Activated CD4-positive, alpha-beta T cell treated with anti-CD3 and anti-CD28 coated beads, Interleukin-2, amount 10 ng/mL, durations not matched to agents 24 days and 14 days (primary cell): ENCODE measurements at regions not wholly inside any gene's neighbourhood (a gene's known extent, or its start where the extent isn't known, plus 50 kb on each side); places are given as distances from the start of the nearest gene placed in this dataset.

Source experiments
- DNase-seq: peaks from one replicate; pipeline ENCODE4 v3.0.0; 2022
- H3K27ac Mint-ChIP-seq: one replicate; pipeline ENCODE4 v1.8.0; 2022; ENCODE audit warnings: mild to moderate bottlenecking, mixed read lengths
- H3K27me3 Mint-ChIP-seq: one replicate; pipeline ENCODE4 v1.8.0; 2022; ENCODE audit warnings: mixed read lengths
- H3K36me3 Mint-ChIP-seq: one replicate; pipeline ENCODE4 v1.8.0; 2022; ENCODE audit warnings: low read depth, mild to moderate bottlenecking, mixed read lengths
- H3K4me1 Mint-ChIP-seq: one replicate; pipeline ENCODE4 v1.8.0; 2021; ENCODE audit warnings: mixed read lengths
- H3K4me3 Mint-ChIP-seq: one replicate; pipeline ENCODE4 v1.8.0; 2022; ENCODE audit warnings: mild to moderate bottlenecking, moderate library complexity, mixed read lengths
- H3K9me3 Mint-ChIP-seq: one replicate; pipeline ENCODE4 v1.8.0; 2021; ENCODE audit warnings: mixed read lengths
- intact Hi-C: fragments of 100-400 bp; cut with micrococcal nuclease; formaldehyde crosslinking; loops from one replicate; pipeline ENCODE4 v1.15.1; 2023

- intact Hi-C loops: no loop called here
- Mint-ChIP-seq H3K4me1 (no peaks in the 10 kb centered on the region), H3K27me3 (peaks cover 3% of the 10 kb centered on the region), H3K27ac (no peak overlapping the region), H3K36me3 (no peaks in the 10 kb centered on the region), H3K4me3 (no peak overlapping the region), H3K9me3 (no peaks in the 10 kb centered on the region)
- no peak for DNase-seq
These were observed 98.0 kb upstream of the THY1 start for GRCh38 chr11:119520966-119521365.

GRCh38 chr11:119520400-119520799, 97.4 kb upstream of the THY1 start:
- Mint-ChIP-seq H3K4me3 (no peak overlapping the region), H3K9me3 (no peaks in the 10 kb centered on the region), H3K4me1 (no peaks in the 10 kb centered on the region), H3K27ac (no peak overlapping the region), H3K36me3 (no peaks in the 10 kb centered on the region), H3K27me3 (peaks cover 3% of the 10 kb centered on the region)
- no peak for DNase-seq
- intact Hi-C loops: no loop called here

GRCh38 chr11:119519796-119520195, 96.8 kb upstream of the THY1 start:
- Mint-ChIP-seq H3K4me3 (no peak overlapping the region), H3K27me3 (peaks cover 3% of the 10 kb centered on the region), H3K9me3 (no peaks in the 10 kb centered on the region), H3K27ac (no peak overlapping the region), H3K36me3 (no peaks in the 10 kb centered on the region), H3K4me1 (no peaks in the 10 kb centered on the region)
- DNase-seq: no peak
- intact Hi-C loops: no loop called here

- intact Hi-C loops: no loop called here
- no peaks in the 10 kb centered on the region for H3K36me3 Mint-ChIP-seq
- H3K4me3 Mint-ChIP-seq: no peak overlapping the region
- no peaks in the 10 kb centered on the region for H3K9me3 Mint-ChIP-seq
- peaks cover under 1% of the 10 kb centered on the region for H3K27me3 Mint-ChIP-seq
- no peak for DNase-seq
- no peaks in the 10 kb centered on the region for H3K4me1 Mint-ChIP-seq
- H3K27ac Mint-ChIP-seq: no peak overlapping the region
These were observed 96.1 kb upstream of the THY1 start for GRCh38 chr11:119518746-119519730.

DNA sequence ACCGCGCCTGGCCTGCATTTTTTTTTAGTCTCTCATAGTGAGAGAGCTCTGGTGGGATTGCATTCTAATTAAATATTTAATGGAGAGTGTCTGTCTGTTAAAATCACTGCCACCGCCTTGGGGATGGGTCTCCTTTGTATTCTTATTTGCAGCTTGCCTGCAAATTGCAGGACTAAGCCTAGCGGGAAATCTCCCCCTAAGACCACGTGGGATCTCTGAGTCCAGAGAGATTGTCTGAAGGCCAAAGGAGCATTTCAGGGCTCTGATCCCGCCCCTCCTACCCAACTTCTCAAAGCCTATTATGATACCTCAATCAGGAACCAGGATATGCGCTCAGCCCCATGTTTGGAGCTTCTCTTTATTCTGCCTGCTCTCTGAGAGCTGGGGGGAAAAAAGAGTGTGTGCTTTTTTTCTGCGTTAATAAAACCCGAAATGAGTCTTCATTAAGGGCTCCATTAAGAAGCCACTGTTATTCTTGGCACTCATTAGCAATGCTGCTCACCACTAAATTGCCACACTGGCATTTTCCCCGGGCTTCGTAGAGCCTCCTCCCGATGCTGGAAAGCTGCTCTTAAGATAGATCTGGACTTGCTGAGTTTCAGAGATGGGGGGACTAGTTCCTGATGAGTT, 92.9 kb upstream of the THY1 start:
- intact Hi-C loops: no loop called here
- Mint-ChIP-seq H3K36me3 (no peaks in the 10 kb centered on the region), H3K9me3 (no peaks in the 10 kb centered on the region), H3K4me3 (no peak overlapping the region), H3K27me3 (no peaks in the 10 kb centered on the region), H3K27ac (no peak overlapping the region), H3K4me1 (no peaks in the 10 kb centered on the region)
- no peak for DNase-seq

DNA sequence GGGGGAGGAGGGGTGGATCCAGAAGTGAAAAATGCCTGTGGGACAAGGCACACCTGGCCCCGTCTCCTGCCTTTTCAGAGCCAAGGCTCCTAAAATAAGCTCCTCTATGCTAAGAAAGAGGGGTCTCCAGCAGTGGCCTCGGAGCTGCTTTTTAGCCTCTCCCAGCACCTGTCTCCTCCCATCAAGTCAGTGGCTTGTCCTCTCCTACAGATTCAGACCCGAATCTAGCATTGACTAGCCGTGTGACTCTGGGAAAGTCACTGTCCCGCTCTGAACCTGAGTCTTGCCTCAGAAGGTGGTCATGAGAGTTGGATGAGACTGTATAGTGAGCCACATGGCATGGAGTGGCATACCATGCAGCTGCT, 90.8 kb upstream of the THY1 start:
- no peaks in the 10 kb centered on the region for H3K9me3 Mint-ChIP-seq
- H3K36me3 Mint-ChIP-seq: no peaks in the 10 kb centered on the region
- intact Hi-C loops: no loop called here
- no peak overlapping the region for H3K27ac Mint-ChIP-seq
- H3K4me3 Mint-ChIP-seq: no peak overlapping the region
- DNase-seq: no peak
- peaks cover 13% of the 10 kb centered on the region for H3K4me1 Mint-ChIP-seq
- no peaks in the 10 kb centered on the region for H3K27me3 Mint-ChIP-seq

- Mint-ChIP-seq H3K9me3 (no peaks in the 10 kb centered on the region), H3K27me3 (no peaks in the 10 kb centered on the region), H3K36me3 (no peaks in the 10 kb centered on the region), H3K27ac (no peak overlapping the region), H3K4me1 (peaks cover 13% of the 10 kb centered on the region), H3K4me3 (no peak overlapping the region)
- intact Hi-C loops: no loop called here
- DNase-seq: no peak
These were observed 90.3 kb upstream of the THY1 start for GRCh38 chr11:119513131-119513805.

DNA sequence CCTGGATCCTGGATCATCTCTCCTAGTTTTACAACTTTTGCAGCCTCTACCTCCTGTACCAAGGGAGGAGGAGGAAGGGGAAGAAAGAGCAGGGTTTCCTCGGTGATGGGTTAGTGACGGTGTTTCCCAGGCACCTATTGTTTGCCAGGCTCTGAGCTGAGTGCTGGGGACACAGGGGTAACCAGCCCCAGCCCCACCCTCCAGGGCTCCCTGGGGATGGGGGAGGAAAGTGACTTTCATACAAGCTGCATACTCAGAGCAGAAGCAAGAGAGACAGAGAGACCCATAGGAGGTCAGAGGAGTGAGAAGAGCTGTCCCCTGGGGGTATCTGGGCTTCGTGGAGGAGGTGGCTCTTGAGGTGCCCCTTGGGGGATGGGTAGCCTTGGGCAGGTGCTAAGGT, 89.4 kb upstream of the THY1 start:
- no peak overlapping the region for H3K4me3 Mint-ChIP-seq
- H3K4me1 Mint-ChIP-seq: peaks cover 13% of the 10 kb centered on the region
- H3K36me3 Mint-ChIP-seq: no peaks in the 10 kb centered on the region
- intact Hi-C loops: no loop called here
- no peak for DNase-seq
- no peaks in the 10 kb centered on the region for H3K27me3 Mint-ChIP-seq
- no peaks in the 10 kb centered on the region for H3K9me3 Mint-ChIP-seq
- H3K27ac Mint-ChIP-seq: no peak overlapping the region

GRCh38 chr11:119511614-119512306, 88.8 kb upstream of the THY1 start:
- no peaks in the 10 kb centered on the region for H3K27me3 Mint-ChIP-seq
- intact Hi-C loops: no loop called here

DNA sequence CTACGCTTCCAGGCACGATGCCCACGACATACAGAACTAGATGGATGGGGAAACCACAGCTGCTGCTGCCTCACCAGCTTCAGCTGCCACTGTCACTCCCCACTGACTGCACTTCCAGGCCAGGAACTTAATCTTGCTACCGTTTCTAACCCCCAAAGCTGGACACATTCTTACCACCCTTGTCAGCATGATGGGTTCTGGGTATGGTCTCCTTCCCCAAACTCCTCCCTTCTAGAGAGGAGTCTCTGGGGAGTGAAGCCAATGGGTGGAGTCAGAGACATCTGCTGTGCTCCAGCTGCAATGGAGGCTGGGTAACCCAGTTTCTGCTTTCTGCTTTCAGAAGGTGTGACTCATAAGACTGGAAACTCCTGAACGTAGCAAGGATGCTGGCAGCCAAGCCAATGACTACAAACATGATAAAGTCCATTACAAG, 87.0 kb upstream of the THY1 start:
- Mint-ChIP-seq H3K4me3 (no peak overlapping the region), H3K27ac (peak overlapping the region; percentile 61), H3K36me3 (no peaks in the 10 kb centered on the region), H3K4me1 (peaks cover 13% of the 10 kb centered on the region), H3K9me3 (no peaks in the 10 kb centered on the region), H3K27me3 (no peaks in the 10 kb centered on the region)
- intact Hi-C loops: no loop called here
- peak; percentile 64 for DNase-seq

More at GRCh38 chr11:119511614-119512306, 88.8 kb upstream of the THY1 start:
- H3K36me3 Mint-ChIP-seq: no peaks in the 10 kb centered on the region
- DNase-seq: no peak
- no peaks in the 10 kb centered on the region for H3K9me3 Mint-ChIP-seq
- H3K4me3 Mint-ChIP-seq: no peak overlapping the region
- H3K4me1 Mint-ChIP-seq: peaks cover 13% of the 10 kb centered on the region
- H3K27ac Mint-ChIP-seq: no peak overlapping the region

DNA sequence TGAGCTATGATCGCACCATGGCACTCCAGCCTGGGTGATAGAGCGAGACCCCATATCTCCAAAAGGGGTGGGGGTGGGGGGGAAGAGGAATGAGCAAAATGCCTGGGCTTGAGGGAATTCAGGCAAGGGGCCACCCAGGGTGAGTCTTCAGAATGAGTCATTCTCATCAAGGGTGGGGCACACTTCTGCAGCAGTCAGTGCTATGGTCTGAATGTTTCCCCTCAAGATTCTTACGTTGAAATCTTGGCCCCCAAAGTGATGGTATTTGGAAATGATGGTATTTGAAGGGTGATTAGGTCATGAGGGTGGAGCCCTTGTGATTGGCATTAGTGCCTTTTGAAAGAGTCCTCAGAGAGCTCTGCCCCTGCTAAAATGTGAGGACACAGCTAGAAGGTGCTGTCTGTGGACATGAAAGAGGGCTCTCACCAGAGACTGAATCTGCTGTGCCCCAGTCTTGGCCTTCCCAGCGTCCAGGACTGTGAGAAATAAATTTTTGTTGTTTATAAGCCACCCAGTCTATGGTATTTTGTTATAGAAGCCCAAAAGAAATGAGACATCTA, 86.4 kb upstream of the THY1 start:
- Mint-ChIP-seq H3K9me3 (no peaks in the 10 kb centered on the region), H3K4me1 (peaks cover 13% of the 10 kb centered on the region), H3K36me3 (no peaks in the 10 kb centered on the region), H3K27me3 (no peaks in the 10 kb centered on the region), H3K4me3 (no peak overlapping the region), H3K27ac (peak overlapping the region; percentile 35)
- intact Hi-C loops: no loop called here
- DNase-seq: no peak

GRCh38 chr11:119506436-119506835, 83.5 kb upstream of the THY1 start:
- peaks cover 13% of the 10 kb centered on the region for H3K4me1 Mint-ChIP-seq

DNA sequence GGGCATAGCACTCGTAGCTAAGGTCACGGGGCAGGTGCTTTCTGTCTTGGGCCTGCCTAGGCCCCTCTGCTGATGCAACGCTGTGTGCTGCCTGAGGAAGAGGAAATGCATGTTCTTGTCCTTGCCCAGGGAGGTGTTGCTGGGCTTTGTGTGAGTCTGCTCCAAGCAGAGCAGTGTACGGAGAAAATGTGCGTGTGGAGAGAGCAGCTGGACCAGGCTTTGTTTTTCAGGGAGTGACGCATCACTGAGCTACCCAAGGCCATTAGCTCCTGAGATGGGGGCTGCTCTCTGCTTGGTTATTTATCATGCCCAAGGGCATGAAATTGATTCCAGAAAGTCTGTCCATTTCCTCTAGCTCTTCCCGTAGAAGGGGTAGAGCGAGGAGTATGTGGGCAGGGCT, 82.9 kb upstream of the THY1 start:
- no peak overlapping the region for H3K4me3 Mint-ChIP-seq
- H3K27ac Mint-ChIP-seq: no peak overlapping the region
- no peak for DNase-seq
- no peaks in the 10 kb centered on the region for H3K27me3 Mint-ChIP-seq
- intact Hi-C loops: no loop called here
- H3K36me3 Mint-ChIP-seq: no peaks in the 10 kb centered on the region
- peaks cover 13% of the 10 kb centered on the region for H3K4me1 Mint-ChIP-seq
- H3K9me3 Mint-ChIP-seq: no peaks in the 10 kb centered on the region

More at GRCh38 chr11:119506436-119506835, 83.5 kb upstream of the THY1 start:
- Mint-ChIP-seq H3K27me3 (no peaks in the 10 kb centered on the region), H3K36me3 (no peaks in the 10 kb centered on the region), H3K9me3 (no peaks in the 10 kb centered on the region), H3K27ac (no peak overlapping the region), H3K4me3 (no peak overlapping the region)
- no peak for DNase-seq
- intact Hi-C loops: no loop called here
